ENCODE measurements at regions not wholly inside any gene's neighbourhood (a gene's known extent, or its start where the extent isn't known, plus 50 kb on each side); places are given as distances from the start of the nearest gene placed in this dataset.

GRCh38 chr3:159679900-159680299, 308.7 kb upstream of the IL12A start:
- TF ChIP-seq TAF1 (IDR thresholded peaks at IDR 0.05; ENCODE audit: borderline replicate concordance, low read depth, low read length), result no peak
- no peak for TF ChIP-seq POLR2AphosphoS5 (IDR thresholded peaks at IDR 0.05; ENCODE audit: low read depth, low read length)
- no peak for TF ChIP-seq POLR2A (IDR thresholded peaks at IDR 0.05; ENCODE audit: low read depth, low read length)

All from GM12892 (cell line).